Fibroblast of lung (primary cell): ENCODE measurements at regions not wholly inside any gene's neighbourhood (a gene's known extent, or its start where the extent isn't known, plus 50 kb on each side); places are given as distances from the start of the nearest gene placed in this dataset.

Source experiments
- DNase-seq, 2 donors: peaks; one replicate each; pipeline versions ENCODE4 v3.0.0 to v3.0.0-alpha.2; 2010; ENCODE audit warnings: low read depth in 2 of 2
- H2AFZ ChIP-seq: 2 replicates; pipeline ENCODE4 v1.5.1; 2012; ENCODE audit warnings: low read length, control low read depth, inconsistent platforms
- H3K27ac ChIP-seq: 2 replicates; pipeline ENCODE4 v1.5.1; 2011; ENCODE audit warnings: low read length, control low read depth; ENCODE audit not compliant: insufficient read depth
- H3K27me3 ChIP-seq: 2 replicates; pipeline ENCODE4 v1.5.1; 2011; ENCODE audit warnings: mild to moderate bottlenecking, low read length; ENCODE audit not compliant: control insufficient read depth, insufficient read depth
- H3K36me3 ChIP-seq: 2 replicates; pipeline ENCODE4 v1.5.1; 2011; ENCODE audit warnings: low read length; ENCODE audit not compliant: control insufficient read depth, insufficient read depth
- H3K4me1 ChIP-seq: 2 replicates; pipeline ENCODE4 v1.5.1; 2011; ENCODE audit warnings: low read length; ENCODE audit not compliant: control insufficient read depth, insufficient read depth; ENCODE audit errors: extremely low read depth
- H3K4me2 ChIP-seq: 2 replicates; pipeline ENCODE4 v1.5.1; 2011; ENCODE audit warnings: low read length, control low read depth; ENCODE audit not compliant: insufficient read depth; ENCODE audit errors: extremely low read depth
- H3K4me3 ChIP-seq, 4 experiments: fragments of 200-600 bp in 1 of 4; sonication (generic) in 1 of 4; replicated peaks in 1 of 4; 2 replicates each; pipeline ENCODE4 v1.5.1; 2011 to 2016; ENCODE audit warnings: low read length in 4 of 4, low read depth in 3 of 4, mild to moderate bottlenecking in 3 of 4, control low read depth in 2 of 4, inconsistent platforms in 1 of 4, mixed read lengths in 1 of 4; ENCODE audit not compliant: insufficient read depth in 1 of 4; ENCODE audit errors: control extremely low read depth in 1 of 4
- H3K79me2 ChIP-seq: 2 replicates; pipeline ENCODE4 v1.5.1; 2012; ENCODE audit warnings: mild to moderate bottlenecking, low read length, inconsistent platforms; ENCODE audit not compliant: control insufficient read depth, insufficient read depth
- H3K9ac ChIP-seq: 2 replicates; pipeline ENCODE4 v1.5.1; 2011; ENCODE audit warnings: mild to moderate bottlenecking, low read length, control low read depth; ENCODE audit not compliant: insufficient read depth
- H3K9me3 ChIP-seq: 2 replicates; pipeline ENCODE4 v1.5.1; 2012; ENCODE audit warnings: low read depth, low read length; ENCODE audit not compliant: control insufficient read depth, insufficient read depth
- H4K20me1 ChIP-seq: 2 replicates; pipeline ENCODE4 v1.5.1; 2011; ENCODE audit warnings: low read length; ENCODE audit not compliant: control insufficient read depth, insufficient read depth; ENCODE audit errors: extremely low read depth
- EZH2 ChIP-seq: IDR thresholded peaks from 2 replicates; pipeline ENCODE4 v1.5.1; 2012; ENCODE audit warnings: low read length, control low read depth, mild to moderate bottlenecking; ENCODE audit errors: missing control alignments
- TF ChIP-seq, protein P1 (sequence below), 2 donors: IDR thresholded peaks in 1 of 2; conservative IDR thresholded peaks in 1 of 2; 1 replicate in 1 of 2; 2 replicates in 1 of 2; pipeline ENCODE4 v1.5.1; 2011 to 2012; ENCODE audit warnings: low read length in 2 of 2, control low read depth in 1 of 2, inconsistent platforms in 1 of 2, low read depth in 1 of 2, mild to moderate bottlenecking in 1 of 2

DNA sequence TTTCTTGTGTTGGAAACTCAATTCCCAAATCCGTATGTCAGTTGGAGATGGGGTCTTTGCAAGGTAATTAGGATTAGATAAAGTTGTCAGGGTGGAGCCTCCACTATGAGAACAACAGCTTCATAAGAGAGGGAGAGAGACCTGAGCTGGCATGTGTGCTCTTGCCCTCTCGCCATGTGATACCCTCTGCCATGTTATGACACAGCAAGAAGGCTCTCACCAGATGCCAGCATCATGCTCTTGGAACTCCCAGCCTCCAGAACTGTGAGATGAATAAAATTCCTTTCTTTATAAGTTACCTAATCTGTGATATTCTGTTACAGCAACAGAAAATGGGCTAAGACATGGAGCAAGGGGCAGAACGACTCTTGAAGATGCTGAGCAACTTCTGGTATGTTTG, 201.9 kb upstream of the BOD1L1 start:
- no peaks in the 10 kb centered on the region for H3K27me3 ChIP-seq
- TF ChIP-seq EZH2, result no peak
- TF ChIP-seq, protein P1, sequence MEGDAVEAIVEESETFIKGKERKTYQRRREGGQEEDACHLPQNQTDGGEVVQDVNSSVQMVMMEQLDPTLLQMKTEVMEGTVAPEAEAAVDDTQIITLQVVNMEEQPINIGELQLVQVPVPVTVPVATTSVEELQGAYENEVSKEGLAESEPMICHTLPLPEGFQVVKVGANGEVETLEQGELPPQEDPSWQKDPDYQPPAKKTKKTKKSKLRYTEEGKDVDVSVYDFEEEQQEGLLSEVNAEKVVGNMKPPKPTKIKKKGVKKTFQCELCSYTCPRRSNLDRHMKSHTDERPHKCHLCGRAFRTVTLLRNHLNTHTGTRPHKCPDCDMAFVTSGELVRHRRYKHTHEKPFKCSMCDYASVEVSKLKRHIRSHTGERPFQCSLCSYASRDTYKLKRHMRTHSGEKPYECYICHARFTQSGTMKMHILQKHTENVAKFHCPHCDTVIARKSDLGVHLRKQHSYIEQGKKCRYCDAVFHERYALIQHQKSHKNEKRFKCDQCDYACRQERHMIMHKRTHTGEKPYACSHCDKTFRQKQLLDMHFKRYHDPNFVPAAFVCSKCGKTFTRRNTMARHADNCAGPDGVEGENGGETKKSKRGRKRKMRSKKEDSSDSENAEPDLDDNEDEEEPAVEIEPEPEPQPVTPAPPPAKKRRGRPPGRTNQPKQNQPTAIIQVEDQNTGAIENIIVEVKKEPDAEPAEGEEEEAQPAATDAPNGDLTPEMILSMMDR (conservative IDR thresholded peaks at IDR 0.05 in 1 of 2, IDR thresholded peaks at IDR 0.05 in 1 of 2; ENCODE audit: low read depth in 1 of 2, low read length in 2 of 2), result no peak
- no peaks in the 10 kb centered on the region for H3K4me1 ChIP-seq
- H3K4me3 ChIP-seq, result no peak overlapping the region
- no peaks in the 10 kb centered on the region for H3K36me3 ChIP-seq
- H3K79me2 ChIP-seq, result no peaks in the 10 kb centered on the region
- H2AFZ ChIP-seq, result no peak overlapping the region
- H3K9me3 ChIP-seq, result no peaks in the 10 kb centered on the region
- no peak overlapping the region for H3K9ac ChIP-seq
- H3K27ac ChIP-seq, result no peak overlapping the region
- no peak for DNase-seq
- H3K4me2 ChIP-seq, result no peak overlapping the region
- no peaks in the 10 kb centered on the region for H4K20me1 ChIP-seq

DNA sequence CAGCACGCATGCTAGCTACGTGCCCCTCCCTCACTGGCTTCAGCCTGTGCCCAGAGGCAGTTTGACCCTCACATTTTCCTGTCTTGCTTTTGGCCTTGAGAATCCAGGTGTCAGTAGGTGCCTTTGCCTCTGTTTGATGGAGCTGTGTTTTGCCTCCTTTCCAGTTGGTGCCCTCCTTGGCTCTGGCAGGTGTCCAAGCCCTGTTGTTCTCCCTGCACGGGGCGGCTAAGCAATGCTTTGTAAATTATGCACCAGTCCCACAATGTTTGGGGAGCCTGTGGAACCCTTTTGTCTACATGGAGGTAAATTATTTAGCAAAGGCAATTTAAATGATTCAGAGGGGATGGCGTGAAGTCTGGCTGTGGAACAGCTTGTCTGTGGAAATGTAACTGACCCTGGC, 202.9 kb upstream of the BOD1L1 start:
- Histone ChIP-seq H3K79me2 (no peaks in the 10 kb centered on the region), H3K27me3 (no peaks in the 10 kb centered on the region), H3K4me3 (no peak overlapping the region), H3K27ac (no peak overlapping the region), H4K20me1 (no peaks in the 10 kb centered on the region), H3K9me3 (no peaks in the 10 kb centered on the region), H3K4me2 (no peak overlapping the region), H2AFZ (no peak overlapping the region), H3K4me1 (no peaks in the 10 kb centered on the region), H3K9ac (no peak overlapping the region), H3K36me3 (no peaks in the 10 kb centered on the region)
- no peak for DNase-seq
- TF ChIP-seq, protein P1 (conservative IDR thresholded peaks at IDR 0.05 in 1 of 2, IDR thresholded peaks at IDR 0.05 in 1 of 2; ENCODE audit: low read depth in 1 of 2, low read length in 2 of 2), result no peak
- TF ChIP-seq EZH2, result no peak

DNA sequence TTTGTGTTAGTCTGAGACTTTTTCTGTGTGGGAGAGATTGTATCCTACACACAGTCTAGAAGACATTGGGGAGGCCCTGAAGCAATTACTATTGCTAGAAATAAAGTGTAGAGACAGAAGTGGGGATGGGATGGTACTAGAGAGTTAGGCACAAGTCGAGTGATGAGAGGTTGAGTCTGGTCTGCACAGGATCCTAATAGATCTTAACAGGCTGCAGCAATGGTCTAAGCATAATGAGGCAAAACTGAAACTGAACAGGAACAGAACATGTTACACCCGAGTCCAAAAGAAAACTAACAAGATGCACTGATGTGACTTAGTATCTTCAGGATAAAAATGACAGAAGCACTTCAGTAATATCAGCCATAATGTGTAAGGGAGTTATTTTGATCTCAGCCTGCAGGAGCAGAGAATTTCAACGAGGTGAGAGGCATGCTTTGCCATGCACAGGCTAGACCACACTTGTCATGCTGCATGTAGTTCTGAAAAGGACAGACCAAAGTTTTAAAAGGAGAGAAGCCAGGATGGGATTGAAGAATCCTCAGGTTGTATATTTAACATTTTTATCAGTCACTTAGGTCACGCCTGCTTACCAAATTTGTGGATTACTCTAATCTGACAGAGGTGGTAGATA, 205.8 kb upstream of the BOD1L1 start:
- no peak overlapping the region for H3K4me3 ChIP-seq
- no peak for DNase-seq
- H4K20me1 ChIP-seq, result no peaks in the 10 kb centered on the region
- no peaks in the 10 kb centered on the region for H3K79me2 ChIP-seq
- no peak overlapping the region for H3K27ac ChIP-seq
- no peak overlapping the region for H3K4me2 ChIP-seq
- H3K9ac ChIP-seq, result no peak overlapping the region
- no peaks in the 10 kb centered on the region for H3K36me3 ChIP-seq
- H3K27me3 ChIP-seq, result no peaks in the 10 kb centered on the region
- H2AFZ ChIP-seq, result no peak overlapping the region
- H3K4me1 ChIP-seq, result no peaks in the 10 kb centered on the region
- TF ChIP-seq, protein P1 (conservative IDR thresholded peaks at IDR 0.05 in 1 of 2, IDR thresholded peaks at IDR 0.05 in 1 of 2; ENCODE audit: low read depth in 1 of 2, low read length in 2 of 2), result no peak
- TF ChIP-seq EZH2, result no peak
- H3K9me3 ChIP-seq, result no peaks in the 10 kb centered on the region
